ENCODE measurements at regions not wholly inside any gene's neighbourhood (a gene's known extent, or its start where the extent isn't known, plus 50 kb on each side); places are given as distances from the start of the nearest gene placed in this dataset.

- TF ChIP-seq CTCF (IDR thresholded peaks at IDR 0.05 in 2 of 3, conservative IDR thresholded peaks at IDR 0.05 in 1 of 3; ENCODE audit: borderline replicate concordance in 1 of 3, insufficient read depth in 1 of 3, low read depth in 2 of 3, low read length in 2 of 3): no peak
- no peak for TF ChIP-seq ELF1 (IDR thresholded peaks at IDR 0.05; ENCODE audit: borderline replicate concordance, low read depth)
Observed at GRCh38 chr4:38205261-38205660, 245.1 kb downstream of the PTTG2 start.
